Activated naive CD4-positive, alpha-beta T cell treated with anti-CD3 and anti-CD28 coated beads for 36 hours (primary cell): ENCODE measurements at regions not wholly inside any gene's neighbourhood (a gene's known extent, or its start where the extent isn't known, plus 50 kb on each side); places are given as distances from the start of the nearest gene placed in this dataset.

ENCODE experiments used
- CTCF ChIA-PET: fragments of 350-600 bp; sonication (Branson Sonifier 250); formaldehyde crosslinking; loops from one replicate; lab custom pipeline; 2021; ENCODE audit warnings: antibody characterized with exemption; lab: Charles Lee
- DNase-seq: peaks from one replicate; pipeline ENCODE4 v3.0.0-alpha.2; 2020
- H3K27ac Mint-ChIP-seq: one replicate; pipeline ENCODE4 v1.8.0; 2021; ENCODE audit warnings: mild to moderate bottlenecking, mixed read lengths
- H3K27me3 Mint-ChIP-seq: one replicate; pipeline ENCODE4 v1.8.0; 2021; ENCODE audit warnings: low read depth, mixed read lengths
- H3K36me3 Mint-ChIP-seq: one replicate; pipeline ENCODE4 v1.8.0; 2021; ENCODE audit warnings: low read depth, mixed read lengths
- H3K4me1 Mint-ChIP-seq: one replicate; pipeline ENCODE4 v1.8.0; 2021; ENCODE audit warnings: low read depth, mixed read lengths
- H3K4me3 Mint-ChIP-seq: one replicate; pipeline ENCODE4 v1.8.0; 2021; ENCODE audit warnings: mild to moderate bottlenecking, moderate library complexity, mixed read lengths
- H3K9me3 Mint-ChIP-seq: one replicate; pipeline ENCODE4 v1.8.0; 2021; ENCODE audit warnings: mixed read lengths
- intact Hi-C: fragments of 100-400 bp; cut with micrococcal nuclease; formaldehyde crosslinking; loops from one replicate; pipeline ENCODE4 v1.15.1; 2023

GRCh38 chr15:39139431-39140059, 441.3 kb upstream of the THBS1 start:
- no peak overlapping the region for H3K27ac Mint-ChIP-seq
- H3K27me3 Mint-ChIP-seq: peaks cover 13% of the 10 kb centered on the region
- intact Hi-C loops: loop anchor here (10.0 kb wide), 1 partner anchor 325 kb away; no protein-coding TSS in a partner anchor
- CTCF ChIA-PET: no interaction called here
- no peaks in the 10 kb centered on the region for H3K36me3 Mint-ChIP-seq
- H3K4me1 Mint-ChIP-seq: peaks cover 11% of the 10 kb centered on the region
- no peak for DNase-seq
- no peaks in the 10 kb centered on the region for H3K9me3 Mint-ChIP-seq
- H3K4me3 Mint-ChIP-seq: no peak overlapping the region

DNA sequence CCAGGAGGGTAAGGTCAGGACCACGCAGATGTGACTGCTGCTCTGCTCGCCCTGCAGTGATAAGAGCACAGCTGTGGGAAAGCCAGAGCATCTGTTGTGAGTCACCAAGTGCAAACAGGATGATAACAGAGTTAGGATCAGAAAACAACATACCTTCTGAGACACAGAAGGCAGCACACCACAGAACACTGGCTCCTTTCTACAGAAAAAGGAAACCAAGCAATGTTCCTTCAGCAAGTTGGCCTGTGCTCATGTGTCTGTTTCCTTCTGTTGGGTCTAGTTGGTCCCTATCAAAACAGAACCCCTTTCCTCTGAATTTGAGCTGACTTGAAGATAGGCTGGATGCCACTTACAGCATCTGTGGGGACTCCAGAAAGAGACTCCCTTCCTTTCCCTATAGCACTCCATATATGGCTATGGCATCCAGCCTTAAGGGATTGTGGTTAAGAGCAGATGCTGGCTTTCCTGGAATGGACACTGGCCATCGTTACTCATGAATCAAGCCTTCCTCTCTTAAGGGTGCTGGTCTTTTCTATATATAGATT, 440.7 kb upstream of the THBS1 start:
- peaks cover 17% of the 10 kb centered on the region for H3K4me1 Mint-ChIP-seq
- intact Hi-C loops: loop anchor here (10.0 kb wide), 1 partner anchor 325 kb away; no protein-coding TSS in a partner anchor
- CTCF ChIA-PET: no interaction called here
- no peak overlapping the region for H3K27ac Mint-ChIP-seq
- no peak overlapping the region for H3K4me3 Mint-ChIP-seq
- no peaks in the 10 kb centered on the region for H3K9me3 Mint-ChIP-seq
- DNase-seq: peak; percentile 20
- no peaks in the 10 kb centered on the region for H3K36me3 Mint-ChIP-seq
- H3K27me3 Mint-ChIP-seq: peaks cover 13% of the 10 kb centered on the region

DNA sequence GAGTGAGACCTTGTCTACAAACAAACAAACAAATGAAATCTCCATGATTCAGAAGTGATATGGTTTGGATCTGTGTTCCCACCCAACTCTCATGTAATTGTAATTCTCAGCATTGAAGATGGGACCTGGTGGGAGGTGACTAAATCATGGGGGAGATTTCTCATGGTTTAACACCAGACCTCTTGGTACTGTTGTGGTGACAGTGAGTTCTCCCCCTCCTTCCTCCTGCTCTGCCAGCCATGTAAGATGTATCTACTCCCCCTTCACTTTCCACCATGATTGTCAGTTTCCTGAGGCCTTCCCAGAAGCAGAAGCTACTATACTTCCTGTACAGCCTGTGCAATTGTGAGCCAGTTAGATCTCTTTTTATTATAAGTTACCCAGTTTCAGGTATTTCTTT, 438.4 kb upstream of the THBS1 start:
- no peak overlapping the region for H3K4me3 Mint-ChIP-seq
- CTCF ChIA-PET: no interaction called here
- peaks cover 24% of the 10 kb centered on the region for H3K4me1 Mint-ChIP-seq
- H3K9me3 Mint-ChIP-seq: no peaks in the 10 kb centered on the region
- H3K27ac Mint-ChIP-seq: no peak overlapping the region
- intact Hi-C loops: loop anchor here (10.0 kb wide), 1 partner anchor 328 kb away; no protein-coding TSS in a partner anchor
- H3K36me3 Mint-ChIP-seq: no peaks in the 10 kb centered on the region
- peaks cover 5% of the 10 kb centered on the region for H3K27me3 Mint-ChIP-seq
- peak; percentile 26 for DNase-seq

GRCh38 chr15:39143479-39143878, 437.4 kb upstream of the THBS1 start:
- H3K36me3 Mint-ChIP-seq: no peaks in the 10 kb centered on the region
- CTCF ChIA-PET: no interaction called here

DNA sequence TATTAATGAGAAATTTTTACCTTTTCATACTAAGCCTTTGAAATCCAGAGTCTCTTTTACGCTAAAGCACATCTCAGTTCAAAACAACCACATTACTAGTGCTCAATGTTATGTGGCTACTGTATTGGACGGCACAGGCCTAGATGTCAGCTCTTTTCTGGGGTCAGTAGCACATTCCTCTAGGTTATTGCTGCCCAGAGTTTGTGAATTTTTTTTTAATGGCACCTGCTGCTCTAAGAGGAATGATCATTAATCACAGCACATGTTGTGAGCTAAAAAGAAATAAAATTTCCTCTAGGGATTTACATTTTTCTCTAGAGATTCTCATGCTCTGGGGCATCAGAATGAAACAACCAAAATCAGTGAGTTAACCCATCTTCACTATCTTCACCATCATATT, 436.8 kb upstream of the THBS1 start:
- Mint-ChIP-seq H3K36me3 (no peaks in the 10 kb centered on the region), H3K4me3 (no peak overlapping the region), H3K9me3 (no peaks in the 10 kb centered on the region), H3K27me3 (peaks cover 2% of the 10 kb centered on the region), H3K27ac (no peak overlapping the region), H3K4me1 (peaks cover 24% of the 10 kb centered on the region)
- CTCF ChIA-PET: no interaction called here
- DNase-seq: no peak
- intact Hi-C loops: loop anchor here (2.0 to 10.0 kb wide), 2 partner anchors 283 to 329 kb away; no protein-coding TSS in a partner anchor

More at GRCh38 chr15:39143479-39143878, 437.4 kb upstream of the THBS1 start:
- H3K27me3 Mint-ChIP-seq: peaks cover 2% of the 10 kb centered on the region
- H3K4me3 Mint-ChIP-seq: no peak overlapping the region
- H3K9me3 Mint-ChIP-seq: no peaks in the 10 kb centered on the region
- peaks cover 24% of the 10 kb centered on the region for H3K4me1 Mint-ChIP-seq
- no peak for DNase-seq
- no peak overlapping the region for H3K27ac Mint-ChIP-seq
- intact Hi-C loops: loop anchor here (10.0 kb wide), 1 partner anchor 329 kb away; no protein-coding TSS in a partner anchor

DNA sequence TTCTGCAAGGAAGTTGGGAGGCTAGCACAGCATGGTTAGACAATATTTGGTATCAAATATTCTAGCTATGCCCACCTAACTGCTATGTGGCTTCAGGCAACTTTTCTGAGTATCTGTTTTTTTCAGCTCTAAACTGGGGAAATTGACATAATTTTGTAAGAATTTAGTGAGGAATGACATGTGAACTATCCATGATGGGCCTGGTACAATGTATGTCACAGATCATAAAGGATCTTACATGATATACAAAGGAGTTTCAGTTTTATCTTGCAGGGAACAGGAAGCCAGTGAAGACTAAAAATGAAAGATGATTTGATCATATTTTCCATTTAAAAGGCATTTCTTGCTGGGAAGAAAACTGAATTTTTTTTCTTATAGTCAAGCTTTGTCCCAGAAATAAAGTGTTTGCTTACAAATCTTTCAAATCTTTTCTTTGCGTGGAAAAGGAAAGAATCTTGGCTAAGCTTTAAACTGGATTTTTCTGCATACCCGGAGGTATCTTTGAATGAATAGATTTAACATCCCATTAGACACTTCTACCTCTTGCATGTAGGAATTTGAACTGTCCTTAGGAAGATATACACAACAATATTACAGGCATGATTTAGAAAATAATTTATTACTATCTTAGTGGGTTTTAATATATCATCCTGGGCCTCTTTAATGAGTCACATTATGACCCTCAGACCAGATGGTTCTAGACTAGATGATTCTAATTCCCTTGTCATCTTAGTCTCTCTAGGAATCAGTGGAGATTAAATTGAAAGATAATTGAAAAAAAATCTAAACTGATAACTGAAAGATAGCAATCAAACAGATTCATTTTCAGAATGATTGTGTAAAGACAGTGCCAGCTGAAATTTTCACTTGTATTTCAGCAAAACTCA, 436.0 kb upstream of the THBS1 start:
- Mint-ChIP-seq H3K27ac (peak overlapping the region; percentile 1), H3K4me1 (peaks cover 24% of the 10 kb centered on the region), H3K27me3 (peaks cover 4% of the 10 kb centered on the region), H3K4me3 (no peak overlapping the region), H3K36me3 (no peaks in the 10 kb centered on the region), H3K9me3 (no peaks in the 10 kb centered on the region)
- intact Hi-C loops: loop anchor here (2.0 to 10.0 kb wide), 2 partner anchors 282 to 330 kb away; no protein-coding TSS in a partner anchor
- CTCF ChIA-PET: interaction anchor here (1.4 kb wide), 1 partner anchor 12 kb away, joined by 5 read pairs; no protein-coding TSS in a partner anchor
- DNase-seq: no peak

DNA sequence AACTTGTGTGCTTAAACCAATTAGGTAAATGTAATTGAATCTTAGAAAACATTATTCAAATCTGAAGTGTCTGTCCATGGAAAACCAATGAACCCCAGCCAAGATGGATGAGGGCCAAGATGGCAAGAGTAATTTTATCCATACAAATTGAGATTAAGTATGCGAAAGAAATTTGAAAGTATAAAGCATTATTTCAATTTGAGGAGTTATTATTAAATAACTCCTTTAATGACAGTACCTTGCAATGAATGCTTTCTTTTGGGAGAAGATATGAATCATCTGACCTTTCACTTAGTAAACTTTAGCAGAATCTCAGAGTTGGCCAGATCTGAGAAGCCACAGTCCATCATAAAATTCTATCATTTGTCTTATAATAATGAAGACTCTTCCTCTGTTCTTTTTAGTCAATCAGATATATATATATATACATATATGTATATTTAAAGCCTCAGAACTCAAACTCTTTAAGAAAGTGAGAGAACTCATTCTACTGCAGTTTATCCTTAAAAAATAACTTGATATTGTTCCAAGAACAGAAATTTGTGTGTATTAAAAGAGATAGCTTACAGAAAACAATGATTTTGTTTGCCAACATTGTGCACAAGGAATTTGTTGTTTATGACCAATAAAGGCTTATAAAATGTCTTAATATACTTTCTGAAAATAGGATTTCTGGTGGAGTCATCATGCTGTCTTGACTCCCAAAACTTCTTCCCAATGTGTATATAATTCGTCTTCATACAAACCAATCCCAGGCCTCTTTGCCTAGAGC, 434.8 kb upstream of the THBS1 start:
- Mint-ChIP-seq H3K4me3 (no peak overlapping the region), H3K9me3 (no peaks in the 10 kb centered on the region), H3K4me1 (peaks cover 24% of the 10 kb centered on the region), H3K36me3 (no peaks in the 10 kb centered on the region), H3K27ac (no peak overlapping the region), H3K27me3 (peaks cover 4% of the 10 kb centered on the region)
- intact Hi-C loops: loop anchor here (2.0 to 10.0 kb wide), 2 partner anchors 281 to 331 kb away; no protein-coding TSS in a partner anchor
- no peak for DNase-seq
- CTCF ChIA-PET: interaction anchor here (1.4 kb wide), 1 partner anchor 14 kb away, joined by 5 read pairs; no protein-coding TSS in a partner anchor

DNA sequence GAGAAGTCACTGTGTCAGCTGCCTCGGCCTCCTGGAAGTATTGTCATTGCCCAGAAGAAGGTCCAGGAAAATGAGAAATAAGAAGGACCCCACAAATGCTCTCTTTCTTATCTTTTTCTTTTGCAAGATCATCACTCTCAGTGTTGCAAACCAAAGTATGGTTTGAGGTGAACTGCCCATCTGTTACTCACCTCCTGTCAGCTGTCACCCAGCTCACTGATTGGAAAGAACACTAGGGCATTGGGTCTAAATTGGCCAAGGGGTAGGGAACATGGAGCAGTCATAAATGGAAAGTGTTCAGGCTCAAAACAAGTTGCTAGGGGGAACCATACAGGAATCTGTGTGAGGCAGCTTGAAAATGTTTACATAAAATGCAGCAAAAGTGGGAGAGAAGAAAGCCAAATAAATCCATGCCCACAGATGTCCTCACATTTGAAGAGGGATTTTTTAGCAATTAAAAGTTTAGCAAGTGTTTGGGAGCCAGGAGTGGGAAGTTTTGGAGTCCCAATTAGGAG, 431.2 kb upstream of the THBS1 start:
- peaks cover 9% of the 10 kb centered on the region for H3K27me3 Mint-ChIP-seq
- H3K4me1 Mint-ChIP-seq: peaks cover 11% of the 10 kb centered on the region
- no peak overlapping the region for H3K4me3 Mint-ChIP-seq
- H3K9me3 Mint-ChIP-seq: no peaks in the 10 kb centered on the region
- H3K27ac Mint-ChIP-seq: no peak overlapping the region
- CTCF ChIA-PET: no interaction called here
- intact Hi-C loops: loop anchor here (10.0 kb wide), 1 partner anchor 335 kb away; no protein-coding TSS in a partner anchor
- DNase-seq: no peak
- no peaks in the 10 kb centered on the region for H3K36me3 Mint-ChIP-seq

DNA sequence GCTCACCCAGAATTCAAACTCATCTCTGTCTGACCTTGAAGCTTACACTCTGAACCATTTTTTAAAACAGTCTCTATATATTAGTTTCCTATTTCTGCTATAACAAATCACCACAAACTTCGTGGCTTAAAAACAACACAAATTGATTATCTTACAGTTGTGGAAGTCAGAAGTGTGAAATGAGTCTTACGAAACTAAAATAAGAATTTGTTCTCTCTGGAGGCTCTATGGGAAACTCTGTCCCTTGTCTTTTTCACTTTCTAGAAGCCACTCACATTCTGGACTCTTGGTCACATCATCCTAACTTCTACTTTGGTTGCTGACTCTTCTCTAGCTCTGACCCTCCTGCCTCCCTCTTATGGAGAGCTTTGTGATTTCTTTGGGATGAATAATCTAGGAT, 429.3 kb upstream of the THBS1 start:
- no peak overlapping the region for H3K4me3 Mint-ChIP-seq
- H3K36me3 Mint-ChIP-seq: no peaks in the 10 kb centered on the region
- H3K27me3 Mint-ChIP-seq: peaks cover 11% of the 10 kb centered on the region
- no peak for DNase-seq
- intact Hi-C loops: no loop called here
- CTCF ChIA-PET: interaction anchor here (1.3 kb wide), 1 partner anchor 432 kb away, joined by 3 read pairs; no protein-coding TSS in a partner anchor
- H3K9me3 Mint-ChIP-seq: no peaks in the 10 kb centered on the region
- H3K27ac Mint-ChIP-seq: no peak overlapping the region
- no peaks in the 10 kb centered on the region for H3K4me1 Mint-ChIP-seq

DNA sequence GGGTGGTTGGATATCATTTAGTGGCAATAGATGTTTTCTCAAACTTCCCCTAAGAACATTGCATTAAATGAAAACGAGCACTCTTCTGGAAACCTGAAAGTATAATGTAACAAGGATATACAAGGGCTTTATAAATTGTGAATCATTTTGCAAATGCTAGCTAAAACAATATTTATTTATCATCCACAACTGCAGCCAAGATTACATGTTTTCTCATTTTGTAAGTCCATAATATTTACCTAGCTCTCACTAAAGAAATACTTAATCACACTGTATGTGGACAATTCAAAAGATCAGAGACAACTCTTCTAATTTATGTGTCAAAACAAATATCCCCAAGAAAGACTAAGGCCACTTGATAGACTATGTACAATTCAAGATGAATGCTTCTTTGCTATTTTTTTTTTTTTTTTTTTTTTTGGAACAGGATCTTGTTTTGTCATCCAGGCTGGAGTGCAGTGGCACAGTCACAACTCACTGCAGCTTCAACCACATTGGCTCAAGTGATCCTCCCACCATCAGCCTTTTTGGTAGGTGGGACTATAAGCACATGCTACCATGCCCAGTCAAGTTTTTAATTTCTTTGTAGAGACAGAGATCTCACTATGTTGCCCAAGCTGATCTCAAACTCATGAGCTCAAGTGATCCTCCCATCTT, 427.7 kb upstream of the THBS1 start:
- no peak for DNase-seq
- intact Hi-C loops: no loop called here
- CTCF ChIA-PET: no interaction called here
- Mint-ChIP-seq H3K36me3 (no peaks in the 10 kb centered on the region), H3K4me1 (no peaks in the 10 kb centered on the region), H3K27ac (no peak overlapping the region), H3K4me3 (no peak overlapping the region), H3K27me3 (peaks cover 11% of the 10 kb centered on the region), H3K9me3 (no peaks in the 10 kb centered on the region)

DNA sequence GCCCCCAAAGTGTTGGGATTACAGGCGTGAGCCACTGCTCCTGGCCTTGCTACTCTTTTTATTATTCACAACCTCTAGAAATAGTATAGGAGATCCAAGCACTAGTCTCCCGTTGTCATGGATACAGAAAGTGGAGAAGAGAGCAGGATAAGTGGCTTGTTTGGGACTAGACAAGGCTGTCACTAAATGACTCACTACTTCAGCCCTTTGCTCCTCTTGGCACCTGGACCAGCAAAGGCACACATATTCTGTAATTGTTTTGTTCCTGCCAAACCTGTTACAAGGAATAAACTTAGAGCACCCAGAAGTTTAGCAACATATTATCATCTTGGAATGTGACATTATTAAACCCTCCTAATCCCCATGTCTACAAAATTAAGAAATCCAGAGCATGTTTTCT, 427.2 kb upstream of the THBS1 start:
- H3K36me3 Mint-ChIP-seq: no peaks in the 10 kb centered on the region
- CTCF ChIA-PET: no interaction called here
- peaks cover 12% of the 10 kb centered on the region for H3K27me3 Mint-ChIP-seq
- no peak for DNase-seq
- no peaks in the 10 kb centered on the region for H3K4me1 Mint-ChIP-seq
- H3K4me3 Mint-ChIP-seq: no peak overlapping the region
- intact Hi-C loops: no loop called here
- no peaks in the 10 kb centered on the region for H3K9me3 Mint-ChIP-seq
- H3K27ac Mint-ChIP-seq: no peak overlapping the region
